ENCODE measurements at regions not wholly inside any gene's neighbourhood (a gene's known extent, or its start where the extent isn't known, plus 50 kb on each side); places are given as distances from the start of the nearest gene placed in this dataset.
A peak's percentile ranks its signal among the peaks of the same experiment; 100 is the strongest.

DNA sequence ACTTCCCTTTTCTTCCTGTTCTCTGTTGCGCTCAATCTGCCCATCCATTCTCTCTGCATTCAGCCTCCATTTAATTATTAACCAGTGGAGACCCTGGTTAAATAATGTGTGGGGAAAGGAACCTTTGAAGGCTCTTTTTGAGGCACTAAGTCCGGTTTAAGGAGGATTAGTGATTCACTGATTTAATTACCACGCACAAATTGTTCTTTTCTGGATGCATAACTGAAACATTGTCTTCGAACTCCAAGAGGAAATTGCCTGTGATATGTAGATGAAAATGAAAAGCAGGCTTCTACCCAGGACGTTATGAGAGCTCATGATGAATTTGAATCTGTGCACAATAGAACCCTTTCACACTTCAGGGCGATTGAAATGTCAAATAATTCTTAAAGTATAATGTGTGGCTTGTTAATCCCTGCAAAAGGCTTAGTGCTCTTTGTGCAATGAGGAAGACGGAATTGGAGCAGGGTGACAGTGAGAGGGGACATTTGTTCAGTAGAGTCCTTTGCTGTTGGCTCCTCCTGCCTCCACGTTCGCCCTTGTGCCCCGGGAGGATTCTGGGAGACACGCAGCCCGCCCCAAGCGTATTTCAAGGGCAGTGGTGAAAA, 51.1 kb upstream of the ZNF236 start:
- no peak for DNase-seq (ENCODE audit: low read depth)

DNA sequence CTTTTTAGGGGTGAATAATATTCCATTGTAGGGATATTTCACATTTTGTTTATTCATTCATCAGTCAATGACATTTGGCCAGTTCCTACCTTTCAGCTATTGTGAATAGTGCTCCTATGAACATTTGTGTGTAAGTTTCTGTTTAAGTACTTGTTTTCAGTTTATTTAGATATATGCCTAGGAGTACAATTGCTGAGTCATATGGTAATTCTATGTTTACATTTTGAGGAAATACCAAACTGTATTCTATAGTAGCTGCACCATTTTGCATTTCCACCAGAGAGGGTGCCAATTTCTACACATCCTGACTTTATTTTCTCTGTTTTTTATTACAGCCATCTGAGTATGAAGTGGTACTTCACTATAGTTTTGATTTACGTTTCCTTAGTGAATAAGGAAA, 54.4 kb upstream of the ZNF236 start:
- no peak for DNase-seq (ENCODE audit: low read depth)

GRCh38 chr18:76766429-76766828, 55.9 kb upstream of the ZNF236 start:
- no peak for DNase-seq (ENCODE audit: low read depth)

GRCh38 chr18:76765649-76766048, 56.7 kb upstream of the ZNF236 start:
- no peak for DNase-seq (ENCODE audit: low read depth)

DNA sequence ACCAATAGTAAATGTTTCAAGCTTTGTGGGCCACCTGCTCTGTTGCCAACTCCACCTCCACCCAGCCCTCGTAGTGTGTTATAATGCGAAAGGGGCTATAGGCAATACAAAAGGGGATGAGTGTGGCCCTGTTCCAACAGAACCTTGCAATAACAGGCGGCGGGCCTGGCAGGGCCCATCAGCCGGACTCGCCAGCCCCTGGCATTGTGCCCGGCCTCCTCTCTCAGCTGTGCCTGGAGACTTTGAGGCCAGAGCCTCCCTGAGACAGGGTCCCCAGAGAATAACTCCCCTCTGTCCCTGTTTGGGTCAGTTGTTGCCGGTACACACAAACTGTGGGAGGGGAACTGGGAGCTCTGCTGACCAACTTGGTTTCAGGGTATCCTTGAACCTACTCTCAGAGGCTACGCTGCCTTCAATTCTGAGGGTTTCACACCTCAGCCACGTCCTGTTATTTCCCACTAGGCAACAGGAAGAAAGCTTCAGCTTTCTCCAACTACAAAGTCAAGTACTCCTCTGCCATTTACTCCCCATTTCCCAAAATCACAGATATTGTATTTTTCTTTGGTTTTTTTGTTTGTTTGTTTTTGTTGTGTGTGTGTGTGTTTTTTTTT, 58.0 kb upstream of the ZNF236 start:
- no peak for DNase-seq (ENCODE audit: low read depth)

DNA sequence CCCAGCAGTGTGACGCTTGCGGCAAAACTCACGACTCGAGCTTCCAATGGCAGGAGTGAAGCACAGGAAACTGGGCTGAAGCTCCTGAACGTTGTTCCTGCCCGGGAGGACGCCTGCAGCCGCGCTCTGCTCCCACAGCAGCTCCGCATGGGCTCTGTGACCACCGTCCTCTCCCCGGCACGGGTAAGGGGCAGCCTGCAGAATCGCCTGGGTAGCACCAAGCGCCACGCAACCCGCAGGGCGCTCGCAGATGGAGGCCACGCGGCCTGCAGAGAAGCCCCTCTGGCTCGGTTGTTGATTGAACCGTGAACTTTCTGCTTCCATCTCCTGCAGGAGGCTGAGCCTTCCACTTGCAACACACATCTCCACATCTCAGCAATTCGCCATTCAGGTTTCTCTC, 63.3 kb upstream of the ZNF236 start:
- no peak for DNase-seq (ENCODE audit: low read depth)

DNA sequence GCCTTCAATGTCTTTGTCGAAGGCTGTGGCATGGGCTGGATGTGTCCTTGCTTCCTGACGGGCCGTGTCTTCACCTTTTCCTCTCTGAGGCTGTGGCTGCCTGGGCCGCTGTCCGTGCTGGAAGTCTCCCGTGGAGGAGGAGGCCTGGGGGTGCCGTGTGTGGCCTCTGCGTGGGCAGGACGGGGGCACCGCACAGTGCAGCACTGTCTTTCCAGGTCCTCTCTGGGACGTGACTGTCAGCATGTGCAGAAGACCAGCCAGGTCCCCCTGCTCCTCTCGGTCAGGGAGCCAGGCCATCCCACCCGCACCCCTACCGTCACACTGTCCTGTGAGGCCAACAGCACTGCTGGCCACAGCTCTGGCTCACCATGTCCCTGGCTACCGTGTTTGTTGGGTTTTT, 64.4 kb upstream of the ZNF236 start:
- no peak for DNase-seq (ENCODE audit: low read depth)

DNA sequence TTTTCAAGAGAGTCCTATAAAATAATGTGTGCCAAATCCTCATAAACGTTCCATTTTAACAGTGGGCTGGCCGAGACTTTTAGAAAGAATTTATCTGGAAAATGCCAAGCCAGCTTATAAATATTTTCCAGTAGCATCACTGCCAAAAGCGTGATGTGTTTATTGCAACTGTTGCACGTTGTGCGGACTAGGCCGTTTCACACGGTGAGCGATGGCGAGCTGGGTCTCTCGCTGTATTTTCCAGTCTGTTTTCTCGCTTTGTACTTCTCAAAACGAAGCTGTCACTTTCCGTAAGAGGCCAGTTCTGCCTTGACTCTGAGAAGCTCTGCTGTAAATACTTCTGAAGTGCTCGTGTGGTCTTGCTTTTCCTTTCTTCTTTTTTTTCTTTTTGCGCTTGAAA, 65.0 kb upstream of the ZNF236 start:
- no peak for DNase-seq (ENCODE audit: low read depth)

GRCh38 chr18:76756531-76757253, 65.7 kb upstream of the ZNF236 start:
- no peak for DNase-seq (ENCODE audit: low read depth)

GRCh38 chr18:76754351-76754750, 68.0 kb upstream of the ZNF236 start:
- no peak for DNase-seq (ENCODE audit: low read depth)

DNA sequence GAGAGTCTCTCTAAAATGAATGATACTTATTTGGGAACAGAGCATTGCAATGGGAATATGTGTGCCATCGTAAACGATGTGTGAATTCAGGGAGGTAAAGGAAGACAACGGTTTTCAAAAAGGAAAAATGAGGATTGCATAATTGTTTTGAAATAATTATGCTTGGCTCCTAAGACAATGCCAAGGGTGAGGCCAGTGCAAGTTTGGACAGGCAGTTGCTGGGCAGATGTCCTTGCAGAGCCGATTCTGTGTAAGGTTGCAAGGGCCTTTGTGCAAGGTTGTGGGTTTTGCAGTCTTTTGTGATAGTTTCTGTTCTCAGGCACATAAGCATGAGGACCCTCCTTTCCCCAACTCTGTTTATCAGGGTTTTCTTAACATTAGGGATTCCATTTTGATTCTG, 70.0 kb upstream of the ZNF236 start:
- no peak for DNase-seq (ENCODE audit: low read depth)

DNA sequence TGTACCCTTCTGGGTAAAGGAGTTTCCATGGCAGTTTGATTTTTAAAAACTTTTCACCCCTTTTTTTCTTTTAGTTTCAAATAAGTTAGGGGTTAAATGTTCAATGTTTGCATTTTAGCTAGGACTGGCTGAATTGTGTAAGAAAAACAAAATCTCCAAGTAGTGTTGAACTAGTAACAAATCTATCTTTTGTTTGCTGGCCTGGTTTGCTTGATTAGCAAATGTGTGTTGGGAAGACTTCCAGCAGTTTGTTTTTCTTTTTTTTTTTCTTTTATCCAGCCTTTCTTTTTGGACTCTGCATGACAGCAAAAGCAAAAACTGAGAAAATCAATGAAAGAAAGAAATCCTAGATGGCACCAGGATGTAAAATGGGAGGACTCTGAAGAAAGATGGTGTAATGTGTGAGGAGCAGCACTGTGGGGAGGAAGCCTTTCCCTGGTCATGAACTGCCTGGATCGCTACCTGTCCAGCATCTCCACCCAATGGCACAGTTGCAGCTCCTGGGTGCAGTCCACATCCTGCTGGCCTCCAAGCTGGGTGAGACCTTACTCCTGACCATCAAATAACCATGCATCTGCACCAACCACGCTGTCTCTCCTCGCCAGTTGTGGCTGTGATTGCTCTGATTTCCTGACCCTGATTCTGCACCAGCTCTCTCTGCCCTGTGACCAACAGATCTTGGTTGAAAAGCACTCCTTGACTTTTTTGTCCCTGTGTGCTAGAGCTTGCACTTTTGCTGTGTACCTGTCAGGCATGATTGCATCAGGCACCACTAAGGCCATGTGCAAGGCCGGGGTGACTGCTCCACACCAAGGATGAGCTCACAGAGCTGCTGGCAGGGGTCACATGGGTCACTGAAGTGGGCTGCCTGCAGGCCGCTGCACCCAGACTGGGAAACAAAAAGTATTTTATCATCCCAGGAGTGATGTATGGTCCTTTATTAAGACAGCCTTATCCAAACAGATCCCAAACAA, 71.2 kb upstream of the ZNF236 start:
- DNase-seq (ENCODE audit: low read depth) = no peak

GRCh38 chr18:76750269-76750668, 72.1 kb upstream of the ZNF236 start:
- DNase-seq (ENCODE audit: low read depth) = no peak

GRCh38 chr18:76747676-76748075, 74.7 kb upstream of the ZNF236 start:
- no peak for DNase-seq (ENCODE audit: low read depth)

- no peak for DNase-seq (ENCODE audit: low read depth)
Observed at GRCh38 chr18:76741346-76741745, 81.0 kb upstream of the ZNF236 start.

- no peak for DNase-seq (ENCODE audit: low read depth)
Observed at GRCh38 chr18:76736309-76736708, 86.0 kb upstream of the ZNF236 start.

DNA sequence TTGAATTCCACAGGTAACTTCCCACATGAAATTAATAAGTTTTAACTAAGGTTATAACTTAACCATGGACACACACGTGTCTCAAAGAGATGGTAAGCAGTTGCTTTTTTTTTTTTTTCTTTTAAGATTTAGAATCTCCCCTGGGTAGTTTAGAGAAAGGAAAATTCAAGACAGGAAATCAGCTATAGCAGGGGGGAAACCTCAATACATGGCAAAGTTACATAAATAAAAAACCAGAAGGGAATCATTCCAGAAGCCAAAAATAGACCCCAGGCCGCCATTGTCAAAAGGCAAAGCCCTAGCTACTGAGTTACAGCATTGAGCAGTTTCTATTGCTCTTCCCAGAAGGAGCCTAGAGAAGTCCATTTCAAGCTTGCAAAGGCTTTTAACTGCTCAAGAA, 91.5 kb upstream of the ZNF236 start:
- DNase-seq (ENCODE audit: low read depth) = no peak

- DNase-seq (ENCODE audit: low read depth) = no peak
Observed at GRCh38 chr18:76727589-76727988, 94.8 kb upstream of the ZNF236 start.

DNA sequence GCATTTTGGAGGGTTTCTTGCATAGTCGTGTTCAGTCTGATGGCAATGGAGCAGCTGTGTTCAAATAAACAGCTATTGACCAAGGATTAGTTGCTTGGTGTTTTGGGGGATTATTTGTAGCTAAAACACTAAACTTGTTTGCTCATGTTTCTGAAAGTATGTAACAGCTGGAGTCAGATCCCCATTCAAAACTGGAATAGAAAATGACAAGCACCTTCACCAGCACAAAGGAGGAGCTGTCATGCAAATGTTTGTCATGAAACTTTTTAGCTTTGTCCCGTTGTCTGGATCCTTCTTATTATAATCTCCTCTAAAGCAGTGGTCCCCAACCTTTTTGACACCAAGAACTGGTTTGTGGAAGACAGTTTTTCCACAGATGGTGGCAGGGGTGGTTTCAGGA, 96.9 kb upstream of the ZNF236 start:
- DNase-seq (ENCODE audit: low read depth) = no peak

DNA sequence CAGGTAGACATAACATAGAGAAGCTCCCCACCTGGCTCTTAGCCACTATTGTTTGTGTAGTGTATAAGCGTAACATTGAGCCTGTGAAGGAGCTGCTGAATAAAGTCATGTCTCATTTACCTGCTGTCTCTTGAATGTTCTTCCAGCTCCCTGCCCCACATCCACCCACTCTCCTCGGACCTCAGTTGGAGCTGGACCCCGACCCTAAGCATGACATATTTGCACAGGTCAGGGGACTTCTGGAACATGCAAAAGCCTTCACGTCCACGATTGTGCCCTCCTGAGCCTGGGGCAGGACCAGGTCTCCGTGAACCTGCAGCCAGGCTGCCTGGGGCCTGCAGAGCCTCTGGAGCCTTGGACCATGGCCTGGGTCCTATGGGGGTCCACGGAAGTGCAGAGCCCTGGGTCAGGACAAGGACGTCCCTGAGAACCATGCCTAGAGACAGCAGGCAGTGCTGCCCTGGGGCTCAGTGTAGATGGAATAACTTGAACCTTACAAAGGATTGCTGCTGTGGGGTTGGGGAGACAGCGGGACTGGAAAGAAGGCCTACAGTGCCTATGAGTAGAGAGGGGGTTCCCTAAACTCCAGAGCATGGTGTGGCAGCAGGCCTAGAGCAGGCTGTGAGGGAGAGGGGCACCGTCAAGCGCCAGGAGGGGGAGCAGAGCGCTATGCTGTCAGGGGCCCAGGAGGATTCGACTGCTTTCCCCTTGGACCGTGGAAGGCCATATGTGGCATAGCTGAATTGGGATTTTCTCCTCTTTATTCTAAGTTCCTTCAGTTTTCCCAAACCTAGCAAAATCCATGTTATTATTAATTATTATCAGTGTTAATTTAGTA, 99.9 kb upstream of the ZNF236 start:
- no peak for DNase-seq (ENCODE audit: low read depth)

DNA sequence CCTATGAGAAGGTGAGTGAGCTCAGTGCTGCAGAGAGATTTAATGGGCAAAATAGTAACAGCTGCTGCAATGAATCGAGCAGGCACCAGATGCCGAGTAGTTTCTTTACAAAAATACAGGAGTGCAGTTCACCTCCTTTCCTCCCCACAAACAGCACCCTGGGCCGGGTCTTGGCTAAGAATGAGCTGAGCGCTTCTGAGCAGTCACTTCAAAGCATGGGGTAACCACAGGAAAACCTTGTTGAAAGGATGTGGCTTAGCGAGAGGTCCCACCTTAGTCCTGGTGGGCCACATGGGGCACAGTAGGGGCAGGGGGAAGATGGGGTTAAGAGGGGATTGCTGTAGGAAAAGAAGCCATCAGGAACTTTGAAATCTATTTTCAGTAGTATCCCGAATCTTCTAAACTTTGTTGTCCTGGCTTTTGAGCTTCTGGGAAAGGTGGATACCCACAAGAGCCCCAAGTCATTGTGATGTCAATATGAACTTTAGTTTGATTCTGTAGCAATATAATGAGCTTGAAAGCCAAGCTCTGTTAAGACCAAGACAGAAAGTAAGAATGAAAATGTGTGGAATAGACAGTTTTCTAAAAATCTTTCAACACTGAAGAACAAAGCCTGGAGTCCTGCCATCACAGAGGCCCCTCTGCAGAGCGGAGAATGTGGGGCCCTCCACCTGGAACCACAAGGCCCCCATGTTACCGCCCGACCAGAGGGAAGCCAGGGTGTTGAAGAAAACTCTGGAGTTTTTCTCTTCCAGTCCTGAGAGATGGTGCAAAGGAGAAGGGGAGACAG, 101.0 kb upstream of the ZNF236 start:
- DNase-seq (ENCODE audit: low read depth) = peak; percentile 41

Measured in activated T-helper 1 cell treated with Interleukin-2 at 50 U/mL for 16 hours (primary cell).